ENCODE measurements at regions not wholly inside any gene's neighbourhood (a gene's known extent, or its start where the extent isn't known, plus 50 kb on each side); places are given as distances from the start of the nearest gene placed in this dataset.

- TF ChIP-seq POLR2AphosphoS5 (IDR thresholded peaks at IDR 0.05; ENCODE audit: low read depth) = no peak
- no peak for TF ChIP-seq EZH2 (IDR thresholded peaks at IDR 0.05; ENCODE audit: low read depth, unreplicated experiment)
These were observed 659.5 kb downstream of the TMEM121 start for GRCh38 chr14:106185837-106186233.
